ENCODE measurements at regions not wholly inside any gene's neighbourhood (a gene's known extent, or its start where the extent isn't known, plus 50 kb on each side); places are given as distances from the start of the nearest gene placed in this dataset.
"Not testable (repeated sequence)": the region's sequence is repeated elsewhere in the genome, so short reads cannot be mapped to it uniquely, and the experiment has no call there.

- Histone ChIP-seq H2AFZ (ENCODE audit: low read length) (no peak overlapping the region), H3K4me1 (ENCODE audit: insufficient read depth, low read length) (no peaks in the 10 kb centered on the region), H4K20me1 (ENCODE audit: insufficient read depth, low read length) (no peaks in the 10 kb centered on the region), H3K36me3 (ENCODE audit: insufficient read depth, low read length) (no peaks in the 10 kb centered on the region), H3K27me3 (ENCODE audit: insufficient read depth, low read length) (no peaks in the 10 kb centered on the region), H3K4me3 (ENCODE audit: insufficient read depth, low read length) (no peak overlapping the region), H3K79me2 (ENCODE audit: insufficient read depth, low read length) (no peaks in the 10 kb centered on the region), H3K9me3 (ENCODE audit: low read depth, low read length) (no peaks in the 10 kb centered on the region), H3K27ac (ENCODE audit: low read depth, low read length) (no peak overlapping the region), H3K4me2 (ENCODE audit: insufficient read depth, low read length) (no peak overlapping the region)
- no peak for TF ChIP-seq CTCF (IDR thresholded peaks at IDR 0.05; ENCODE audit: extremely low read depth, low read depth, low read length)
- no peak for DNase-seq (ENCODE audit: insufficient read length, low spot score, missing footprints)
These were observed 123.9 kb downstream of the CD83 start for GRCh38 chr6:14241255-14242070.

GRCh38 chr6:14242912-14243311, 125.3 kb downstream of the CD83 start:
- not testable (repeated sequence) for H3K36me3 ChIP-seq (ENCODE audit: insufficient read depth, low read length); H3K4me1 ChIP-seq (ENCODE audit: insufficient read depth, low read length); DNase-seq (ENCODE audit: insufficient read length, low spot score, missing footprints); H3K27ac ChIP-seq (ENCODE audit: low read depth, low read length); H3K4me2 ChIP-seq (ENCODE audit: insufficient read depth, low read length); H3K79me2 ChIP-seq (ENCODE audit: insufficient read depth, low read length); H3K4me3 ChIP-seq (ENCODE audit: insufficient read depth, low read length); H2AFZ ChIP-seq (ENCODE audit: low read length); H3K27me3 ChIP-seq (ENCODE audit: insufficient read depth, low read length); H4K20me1 ChIP-seq (ENCODE audit: insufficient read depth, low read length); H3K9me3 ChIP-seq (ENCODE audit: low read depth, low read length)

DNA sequence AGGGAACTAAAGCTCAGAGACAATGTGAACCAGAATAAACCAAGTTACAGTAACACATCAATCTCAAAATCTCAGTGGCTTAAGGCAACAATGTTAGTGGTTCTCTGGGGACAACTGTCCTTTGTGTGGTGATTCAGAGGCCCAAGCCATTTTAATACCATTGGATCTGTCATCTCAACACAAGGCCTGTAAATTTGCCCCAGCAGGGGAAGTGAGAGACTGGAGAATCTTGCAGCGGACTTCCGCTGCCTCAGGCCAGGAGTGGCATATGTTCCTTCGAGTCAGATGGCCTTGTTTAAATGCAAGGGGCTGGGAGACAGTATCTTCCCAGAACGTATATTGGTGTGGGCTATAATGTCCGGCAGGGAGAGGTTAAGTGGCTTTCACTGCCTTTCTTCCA, 126.0 kb downstream of the CD83 start:
- Histone ChIP-seq H3K9me3 (ENCODE audit: low read depth, low read length) (no peaks in the 10 kb centered on the region), H2AFZ (ENCODE audit: low read length) (no peak overlapping the region)
- no peak for DNase-seq (ENCODE audit: insufficient read length, low spot score, missing footprints)

DNA sequence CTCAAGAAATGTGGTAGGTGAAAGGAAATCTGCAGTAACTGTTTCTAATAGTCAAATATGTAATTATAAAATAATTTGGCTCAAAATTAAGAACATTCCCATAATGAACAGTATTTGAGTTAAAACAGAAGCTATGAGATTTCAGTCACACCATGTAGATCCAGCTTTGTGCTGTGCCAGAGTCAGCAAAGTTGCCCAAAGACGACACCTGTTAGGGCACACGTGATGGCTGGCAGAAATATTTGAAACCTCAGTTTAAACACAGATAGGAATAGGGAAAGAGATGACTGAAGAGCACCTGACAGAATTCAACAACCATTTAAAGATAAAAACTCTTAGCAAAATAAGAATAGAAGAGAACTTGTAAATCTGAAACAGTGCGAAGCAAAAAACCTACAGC, 129.3 kb downstream of the CD83 start:
- no peak for DNase-seq (ENCODE audit: insufficient read length, low spot score, missing footprints)
- no peaks in the 10 kb centered on the region for H4K20me1 ChIP-seq (ENCODE audit: insufficient read depth, low read length)
- peaks cover 2% of the 10 kb centered on the region for H3K27me3 ChIP-seq (ENCODE audit: insufficient read depth, low read length)
- H3K9me3 ChIP-seq (ENCODE audit: low read depth, low read length): no peaks in the 10 kb centered on the region
- H3K79me2 ChIP-seq (ENCODE audit: insufficient read depth, low read length): no peaks in the 10 kb centered on the region
- no peak overlapping the region for H3K4me2 ChIP-seq (ENCODE audit: insufficient read depth, low read length)
- no peaks in the 10 kb centered on the region for H3K36me3 ChIP-seq (ENCODE audit: insufficient read depth, low read length)
- no peak overlapping the region for H3K27ac ChIP-seq (ENCODE audit: low read depth, low read length)
- TF ChIP-seq CTCF (IDR thresholded peaks at IDR 0.05; ENCODE audit: extremely low read depth, low read depth, low read length): no peak
- no peaks in the 10 kb centered on the region for H3K4me1 ChIP-seq (ENCODE audit: insufficient read depth, low read length)
- H3K4me3 ChIP-seq (ENCODE audit: insufficient read depth, low read length): no peak overlapping the region
- no peak overlapping the region for H2AFZ ChIP-seq (ENCODE audit: low read length)

More for the DNA sequence above, 126.0 kb downstream of the CD83 start:
- no peak overlapping the region for H3K27ac ChIP-seq (ENCODE audit: low read depth, low read length)
- H3K79me2 ChIP-seq (ENCODE audit: insufficient read depth, low read length): no peaks in the 10 kb centered on the region
- H3K4me1 ChIP-seq (ENCODE audit: insufficient read depth, low read length): no peaks in the 10 kb centered on the region
- no peaks in the 10 kb centered on the region for H3K36me3 ChIP-seq (ENCODE audit: insufficient read depth, low read length)
- no peak for TF ChIP-seq CTCF (IDR thresholded peaks at IDR 0.05; ENCODE audit: extremely low read depth, low read depth, low read length)
- H4K20me1 ChIP-seq (ENCODE audit: insufficient read depth, low read length): no peaks in the 10 kb centered on the region
- no peak overlapping the region for H3K4me3 ChIP-seq (ENCODE audit: insufficient read depth, low read length)
- no peak overlapping the region for H3K4me2 ChIP-seq (ENCODE audit: insufficient read depth, low read length)
- peaks cover 2% of the 10 kb centered on the region for H3K27me3 ChIP-seq (ENCODE audit: insufficient read depth, low read length)
